ENCODE measurements at regions not wholly inside any gene's neighbourhood (a gene's known extent, or its start where the extent isn't known, plus 50 kb on each side); places are given as distances from the start of the nearest gene placed in this dataset.

GRCh38 chr6:66057034-66057433, 350.0 kb upstream of the EYS start:
- TF ChIP-seq CTCF (conservative IDR thresholded peaks at IDR 0.05) (no peak), EZH2 (IDR thresholded peaks at IDR 0.05; ENCODE audit: low read depth) (no peak)

Data from PC-9 (cell line).